Neural progenitor cell (in vitro differentiated cells): ENCODE measurements at regions not wholly inside any gene's neighbourhood (a gene's known extent, or its start where the extent isn't known, plus 50 kb on each side); places are given as distances from the start of the nearest gene placed in this dataset.

Source experiments
- DNase-seq: peaks from one replicate; pipeline ENCODE4 v3.0.0-alpha.2; 2016; ENCODE audit warnings: low spot score
- H2AFZ ChIP-seq: fragments of 200-600 bp; sonication (generic); replicated peaks from 2 replicates; pipeline ENCODE4 v1.6.1; 2016; ENCODE audit warnings: antibody characterized with exemption
- H3F3A ChIP-seq: fragments of 200-600 bp; sonication (generic); 2 replicates; pipeline ENCODE4 v1.6.1; 2016; ENCODE audit warnings: antibody characterized with exemption, low read depth
- H3K27ac ChIP-seq: fragments of 200-600 bp; sonication (generic); 2 replicates; pipeline ENCODE4 v1.5.1; 2016; ENCODE audit warnings: mild to moderate bottlenecking
- H3K27me3 ChIP-seq: fragments of 200-600 bp; sonication (generic); 2 replicates; pipeline ENCODE4 v1.6.1; 2016; ENCODE audit warnings: mild to moderate bottlenecking, moderate library complexity
- H3K36me3 ChIP-seq: fragments of 200-600 bp; sonication (generic); 2 replicates; pipeline ENCODE4 v1.5.1; 2016
- H3K4me1 ChIP-seq: fragments of 200-600 bp; sonication (generic); 2 replicates; pipeline ENCODE4 v1.6.1; 2016; ENCODE audit warnings: mixed run types
- H3K4me2 ChIP-seq: fragments of 200-600 bp; sonication (generic); 2 replicates; pipeline ENCODE4 v1.6.1; 2016
- H3K4me3 ChIP-seq: fragments of 200-600 bp; sonication (generic); 2 replicates; pipeline ENCODE4 v1.5.1; 2016
- H3K79me2 ChIP-seq: fragments of 200-600 bp; sonication (generic); 2 replicates; pipeline ENCODE4 v1.6.1; 2016; ENCODE audit warnings: low read depth
- H3K9ac ChIP-seq: fragments of 200-600 bp; sonication (generic); 2 replicates; pipeline ENCODE4 v1.6.1; 2016
- H3K9me3 ChIP-seq: fragments of 200-600 bp; sonication (generic); 2 replicates; pipeline ENCODE4 v1.5.1; 2016; ENCODE audit warnings: low read depth
- H4K20me1 ChIP-seq: fragments of 200-600 bp; sonication (generic); 2 replicates; pipeline ENCODE4 v1.6.1; 2016; ENCODE audit warnings: low read depth
- H3K27ac Mint-ChIP-seq: 3 replicates; pipeline ENCODE4 v1.8.0; 2021; ENCODE audit warnings: mixed read lengths
- H3K27me3 Mint-ChIP-seq: 2 replicates; pipeline ENCODE4 v1.8.0; 2022; ENCODE audit warnings: low read depth, mild to moderate bottlenecking, inconsistent platforms, moderate library complexity, mixed read lengths; ENCODE audit not compliant: insufficient read depth
- H3K36me3 Mint-ChIP-seq: 3 replicates; pipeline ENCODE4 v1.8.0; 2021; ENCODE audit warnings: mixed read lengths
- H3K4me1 Mint-ChIP-seq: 3 replicates; pipeline ENCODE4 v1.8.0; 2021; ENCODE audit warnings: mixed read lengths
- H3K4me3 Mint-ChIP-seq: 3 replicates; pipeline ENCODE4 v1.8.0; 2021; ENCODE audit warnings: mild to moderate bottlenecking, moderate library complexity, mixed read lengths
- H3K9me3 Mint-ChIP-seq: 3 replicates; pipeline ENCODE4 v1.8.0; 2020; ENCODE audit warnings: mixed read lengths
- CTCF ChIP-seq: fragments of 200-600 bp; sonication (generic); IDR thresholded peaks from 2 replicates; pipeline ENCODE4 v1.5.1; 2017; ENCODE audit warnings: antibody characterized with exemption, mild to moderate bottlenecking
- EZH2 ChIP-seq: fragments of 200-600 bp; sonication (generic); IDR thresholded peaks from 2 replicates; pipeline ENCODE4 v1.6.1; 2017; ENCODE audit warnings: antibody characterized with exemption, mild to moderate bottlenecking, moderate library complexity
- EZH2phosphoT487 ChIP-seq: fragments of 200-600 bp; sonication (generic); IDR thresholded peaks from 2 replicates; pipeline ENCODE4 v1.6.1; 2017; ENCODE audit warnings: antibody characterized with exemption

GRCh38 chr22:49369726-49370626 lies 457.7 kb downstream of the BRD1 start:
- Mint-ChIP-seq H3K36me3 (no peaks in the 10 kb centered on the region), H3K4me3 (no peak overlapping the region), H3K27ac (no peak overlapping the region), H3K4me1 (peaks cover 23% of the 10 kb centered on the region), H3K9me3 (peaks cover 1% of the 10 kb centered on the region), H3K27me3 (peaks cover 3% of the 10 kb centered on the region)
- Histone ChIP-seq H4K20me1 (no peaks in the 10 kb centered on the region), H3K9ac (no peak overlapping the region), H3K27me3 (no peaks in the 10 kb centered on the region), H3K36me3 (no peaks in the 10 kb centered on the region), H3K79me2 (no peaks in the 10 kb centered on the region), H3K27ac (no peak overlapping the region), H3K9me3 (no peaks in the 10 kb centered on the region), H3K4me2 (no peak overlapping the region), H3F3A (no peaks in the 10 kb centered on the region), H3K4me3 (no peak overlapping the region), H3K4me1 (peaks cover 8% of the 10 kb centered on the region), H2AFZ (no peak overlapping the region)
- DNase-seq, result no peak
- TF ChIP-seq EZH2 (no peak), CTCF (no peak), EZH2phosphoT487 (no peak)

- Histone ChIP-seq H3K27ac (no peak overlapping the region), H3F3A (no peaks in the 10 kb centered on the region), H3K4me1 (peaks cover 8% of the 10 kb centered on the region), H3K4me2 (no peak overlapping the region), H3K27me3 (no peaks in the 10 kb centered on the region), H3K9me3 (no peaks in the 10 kb centered on the region), H3K36me3 (no peaks in the 10 kb centered on the region), H3K79me2 (no peaks in the 10 kb centered on the region), H4K20me1 (no peaks in the 10 kb centered on the region), H3K4me3 (no peak overlapping the region), H2AFZ (no peak overlapping the region), H3K9ac (no peak overlapping the region)
- Mint-ChIP-seq H3K4me3 (peak overlapping the region; percentile 27), H3K27ac (peak overlapping the region; percentile 37), H3K27me3 (peaks cover 5% of the 10 kb centered on the region), H3K9me3 (no peaks in the 10 kb centered on the region), H3K36me3 (no peaks in the 10 kb centered on the region), H3K4me1 (peaks cover 23% of the 10 kb centered on the region)
- DNase-seq, result no peak
- no peak for TF ChIP-seq CTCF
Measured at GRCh38 chr22:49368976-49369725, 458.5 kb downstream of the BRD1 start.

- Histone ChIP-seq H3K9me3 (no peaks in the 10 kb centered on the region), H3K9ac (no peak overlapping the region), H3K27me3 (no peaks in the 10 kb centered on the region), H3K27ac (no peak overlapping the region), H3K4me2 (no peak overlapping the region), H3F3A (no peaks in the 10 kb centered on the region), H4K20me1 (no peaks in the 10 kb centered on the region), H3K36me3 (no peaks in the 10 kb centered on the region), H2AFZ (no peak overlapping the region), H3K4me1 (peaks cover 8% of the 10 kb centered on the region), H3K79me2 (no peaks in the 10 kb centered on the region), H3K4me3 (no peak overlapping the region)
- H3K27ac Mint-ChIP-seq, result no peak overlapping the region
- H3K4me3 Mint-ChIP-seq, result peak overlapping the region; percentile 56
- H3K36me3 Mint-ChIP-seq, result no peaks in the 10 kb centered on the region
- TF ChIP-seq CTCF (no peak), EZH2phosphoT487 (no peak), EZH2 (no peak)
- H3K27me3 Mint-ChIP-seq, result peaks cover 5% of the 10 kb centered on the region
- no peak for DNase-seq
- H3K9me3 Mint-ChIP-seq, result no peaks in the 10 kb centered on the region
- peaks cover 23% of the 10 kb centered on the region for H3K4me1 Mint-ChIP-seq
Measured at GRCh38 chr22:49368221-49368975, 459.3 kb downstream of the BRD1 start.
